ENCODE measurements at regions not wholly inside any gene's neighbourhood (a gene's known extent, or its start where the extent isn't known, plus 50 kb on each side); places are given as distances from the start of the nearest gene placed in this dataset.
"Not testable (repeated sequence)": the region's sequence is repeated elsewhere in the genome, so short reads cannot be mapped to it uniquely, and the experiment has no call there.

GRCh38 chr6:169378620-169379381 lies 125.2 kb upstream of the THBS2 start:
- no peak for DNase-seq

- DNase-seq, result no peak
These were observed 122.8 kb upstream of the THBS2 start for GRCh38 chr6:169376458-169376857.

GRCh38 chr6:169372589-169372988 lies 118.9 kb upstream of the THBS2 start:
- DNase-seq, result no peak

- no peak for DNase-seq
These were observed 117.9 kb upstream of the THBS2 start for GRCh38 chr6:169371344-169372127.

GRCh38 chr6:169370666-169371343 lies 117.2 kb upstream of the THBS2 start:
- no peak for DNase-seq

GRCh38 chr6:169370054-169370453 lies 116.4 kb upstream of the THBS2 start:
- no peak for DNase-seq

- DNase-seq, result no peak
These were observed 114.6 kb upstream of the THBS2 start for GRCh38 chr6:169368200-169368599.

GRCh38 chr6:169367507-169367906 lies 113.9 kb upstream of the THBS2 start:
- no peak for DNase-seq

GRCh38 chr6:169366258-169366901 lies 112.7 kb upstream of the THBS2 start:
- DNase-seq, result no peak

GRCh38 chr6:169365567-169366257 lies 112.1 kb upstream of the THBS2 start:
- no peak for DNase-seq

GRCh38 chr6:169363590-169363989 lies 109.9 kb upstream of the THBS2 start:
- DNase-seq, result no peak

GRCh38 chr6:169362501-169363121 lies 109.0 kb upstream of the THBS2 start:
- DNase-seq, result no peak

- not testable (repeated sequence) for DNase-seq
These were observed 101.4 kb upstream of the THBS2 start for GRCh38 chr6:169355001-169355400.

- no peak for DNase-seq
These were observed 91.5 kb upstream of the THBS2 start for GRCh38 chr6:169345146-169345545.

- DNase-seq, result no peak
These were observed 91.1 kb upstream of the THBS2 start for GRCh38 chr6:169344750-169345065.

- no peak for DNase-seq
These were observed 90.5 kb upstream of the THBS2 start for GRCh38 chr6:169343886-169344749.

- DNase-seq, result no peak
These were observed 89.1 kb upstream of the THBS2 start for GRCh38 chr6:169342710-169343109.

- no peak for DNase-seq
These were observed 88.1 kb upstream of the THBS2 start for GRCh38 chr6:169341706-169342105.

- DNase-seq, result no peak
These were observed 87.4 kb upstream of the THBS2 start for GRCh38 chr6:169341065-169341464.

GRCh38 chr6:169340395-169340794 lies 86.7 kb upstream of the THBS2 start:
- DNase-seq, result no peak

- no peak for DNase-seq
These were observed 86.2 kb upstream of the THBS2 start for GRCh38 chr6:169339731-169340309.

All from activated T-cell treated with anti-CD3 and anti-CD28 coated beads, Interleukin-2, amount 50 U/mL, for 48 hours (primary cell).